ENCODE measurements at regions not wholly inside any gene's neighbourhood (a gene's known extent, or its start where the extent isn't known, plus 50 kb on each side); places are given as distances from the start of the nearest gene placed in this dataset.
A peak's percentile ranks its signal among the peaks of the same experiment; 100 is the strongest.
"Not testable (repeated sequence)": the region's sequence is repeated elsewhere in the genome, so short reads cannot be mapped to it uniquely, and the experiment has no call there.

DNA sequence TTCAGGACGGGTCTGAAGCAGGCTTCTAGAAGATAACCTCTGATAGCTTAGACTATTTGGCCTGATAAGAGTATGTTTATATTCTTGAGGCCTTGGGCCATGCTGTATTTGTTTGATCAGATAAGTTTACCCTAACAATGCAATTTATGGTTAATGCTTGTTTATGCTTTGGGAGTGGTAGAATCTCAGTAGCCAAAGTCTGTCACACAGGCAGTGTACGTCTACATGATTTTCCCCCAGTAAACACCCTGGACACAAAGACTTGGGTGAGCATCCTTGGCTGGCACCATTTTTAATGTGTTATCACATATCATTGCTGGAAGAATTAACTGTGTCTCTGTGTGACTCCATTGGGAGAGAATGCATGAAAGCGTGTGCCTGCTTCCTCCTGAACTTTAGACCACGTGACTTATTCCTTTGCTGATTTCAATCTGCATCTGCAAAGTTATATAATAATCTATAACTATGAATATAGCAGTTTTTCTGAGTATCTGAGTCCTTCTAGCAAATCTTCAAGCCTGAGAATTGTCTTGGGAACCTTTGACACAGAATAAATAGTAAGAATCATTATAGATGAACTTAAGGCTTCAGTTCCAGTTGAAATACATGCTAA is 172.4 kb downstream of the CASP12 start:
- no peak for DNase-seq (ENCODE audit: low read depth, low spot score)

GRCh38 chr11:104713401-104713800 is 184.9 kb downstream of the CASP12 start:
- H3K27ac ChIP-seq = no peak overlapping the region
- DNase-seq (ENCODE audit: low read depth, low spot score) = no peak

More for the DNA sequence above, 172.4 kb downstream of the CASP12 start:
- no peak overlapping the region for H3K27ac ChIP-seq

GRCh38 chr11:104705490-104706190 is 192.6 kb downstream of the CASP12 start:
- peak; percentile 2 for DNase-seq (ENCODE audit: low read depth, low spot score)
- peak overlapping the region; percentile 41 for H3K27ac ChIP-seq

GRCh38 chr11:104704888-104705287 is 193.4 kb downstream of the CASP12 start:
- no peak overlapping the region for H3K27ac ChIP-seq
- no peak for DNase-seq (ENCODE audit: low read depth, low spot score)

DNA sequence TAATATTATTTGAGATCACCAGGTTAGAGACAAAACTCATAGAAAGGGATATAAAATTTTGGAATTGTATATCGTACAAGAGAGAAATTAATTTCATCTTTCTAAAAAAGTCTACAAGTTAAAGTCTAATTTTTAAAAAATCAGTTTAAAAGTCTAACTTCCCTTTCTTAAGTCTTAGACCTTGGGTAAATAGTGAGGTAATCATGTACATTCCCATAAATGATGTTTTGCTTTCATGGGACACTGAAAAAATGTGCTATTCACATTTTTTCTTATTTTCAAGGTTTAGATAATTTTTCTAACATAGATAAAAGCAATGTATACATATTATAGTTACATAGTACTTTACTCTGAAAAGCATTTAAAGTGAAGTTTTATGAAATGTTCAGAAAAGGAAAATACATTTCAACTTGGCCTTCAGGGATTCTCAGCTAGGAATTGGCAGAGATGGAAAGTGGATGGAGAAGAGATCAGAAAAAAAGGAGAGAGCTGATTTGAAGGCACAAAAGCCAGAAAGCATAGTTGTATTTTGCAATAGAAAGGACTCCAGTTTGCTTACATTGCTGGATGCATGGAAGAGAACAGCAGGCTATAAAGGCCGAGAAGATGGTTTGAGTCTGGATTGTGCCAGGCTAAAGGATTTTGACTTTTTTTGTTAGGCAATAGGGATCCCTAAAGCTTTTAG is 194.0 kb downstream of the CASP12 start:
- H3K27ac ChIP-seq = no peak overlapping the region
- no peak for DNase-seq (ENCODE audit: low read depth, low spot score)

DNA sequence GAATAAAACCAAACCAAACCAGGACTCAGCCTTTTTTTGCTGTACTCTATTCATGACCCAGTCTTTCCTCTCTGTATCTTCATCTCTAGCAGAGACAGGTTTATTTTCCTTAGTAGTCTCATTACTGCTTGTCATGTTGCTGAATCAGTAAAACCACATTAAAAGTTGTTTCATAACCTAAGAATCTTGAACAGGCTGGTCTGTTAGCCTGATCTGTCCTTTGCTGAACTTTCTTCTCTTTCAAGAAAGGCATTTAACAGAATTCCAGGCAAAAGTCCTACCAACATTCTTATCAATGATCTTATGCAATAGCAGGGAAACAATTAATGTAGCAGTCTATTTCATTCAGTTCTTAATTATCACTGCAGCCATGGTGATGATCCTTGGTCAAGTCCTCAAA is 197.7 kb downstream of the CASP12 start:
- no peak overlapping the region for H3K27ac ChIP-seq
- DNase-seq (ENCODE audit: low read depth, low spot score) = peak; percentile 8

DNA sequence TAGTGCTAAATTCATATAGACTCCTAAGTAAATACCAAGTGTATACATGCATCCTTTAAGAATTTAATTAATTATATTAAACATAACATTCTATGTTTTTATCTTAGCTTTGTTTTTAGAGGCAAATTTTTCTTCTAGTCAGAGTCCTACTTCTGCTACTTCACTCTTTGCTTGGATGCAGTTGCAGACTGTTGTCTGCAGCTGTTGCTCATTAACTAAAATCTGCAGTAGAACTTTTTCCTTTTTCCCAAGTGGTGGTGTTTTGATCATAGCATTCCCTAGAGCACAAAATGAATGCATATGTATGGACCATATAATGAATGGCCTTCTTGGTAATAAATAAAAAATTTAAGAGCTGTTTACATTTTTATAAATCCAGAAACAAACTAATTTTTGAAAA is 198.3 kb downstream of the CASP12 start:
- no peak overlapping the region for H3K27ac ChIP-seq
- DNase-seq (ENCODE audit: low read depth, low spot score) = no peak

DNA sequence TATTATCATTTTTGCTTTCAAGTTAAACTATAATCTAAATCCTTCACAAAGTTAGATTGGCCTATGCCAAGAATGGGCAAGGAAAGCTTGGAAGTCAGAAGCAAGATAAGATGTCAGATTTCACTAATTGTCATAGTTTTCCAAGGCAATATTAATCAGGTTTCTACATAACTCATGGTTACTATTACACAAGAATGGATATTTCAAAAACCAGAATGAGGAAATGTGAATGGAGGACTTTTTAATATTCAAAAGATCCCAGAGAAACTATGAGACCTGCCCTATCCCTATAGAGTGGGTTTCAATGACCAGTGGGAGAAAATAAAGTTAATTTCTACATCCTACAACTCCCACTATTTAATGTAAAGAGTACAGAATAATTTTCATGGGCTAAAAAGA is 203.2 kb downstream of the CASP12 start:
- H3K27ac ChIP-seq = peak overlapping the region; percentile 6
- DNase-seq (ENCODE audit: low read depth, low spot score) = no peak

- H3K27ac ChIP-seq = peak overlapping the region; percentile 6
- peak; percentile 72 for DNase-seq (ENCODE audit: low read depth, low spot score)
These were observed 203.8 kb downstream of the CASP12 start for GRCh38 chr11:104694259-104695064.

GRCh38 chr11:104692751-104693150 is 205.5 kb downstream of the CASP12 start:
- no peak for DNase-seq (ENCODE audit: low read depth, low spot score)
- no peak overlapping the region for H3K27ac ChIP-seq

DNA sequence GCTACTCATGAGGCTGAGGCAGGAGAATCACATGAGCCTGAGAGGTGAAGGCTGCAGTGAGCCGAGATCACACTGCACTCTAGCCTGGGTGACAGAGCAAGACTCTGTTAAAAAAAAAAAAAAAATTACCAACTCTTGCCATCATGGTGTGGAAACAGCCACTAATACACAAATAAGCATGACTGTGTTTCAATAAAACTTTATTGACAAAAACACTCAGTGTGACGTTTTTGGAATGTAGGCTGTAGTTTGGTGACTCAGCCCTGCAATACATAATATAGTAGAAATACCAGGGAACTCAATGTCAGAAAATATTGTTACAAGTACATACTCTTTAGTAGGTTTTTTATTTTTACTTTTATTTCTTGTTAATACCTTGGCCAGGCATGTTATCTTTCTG is 207.1 kb downstream of the CASP12 start:
- DNase-seq (ENCODE audit: low read depth, low spot score) = no peak
- no peak overlapping the region for H3K27ac ChIP-seq

DNA sequence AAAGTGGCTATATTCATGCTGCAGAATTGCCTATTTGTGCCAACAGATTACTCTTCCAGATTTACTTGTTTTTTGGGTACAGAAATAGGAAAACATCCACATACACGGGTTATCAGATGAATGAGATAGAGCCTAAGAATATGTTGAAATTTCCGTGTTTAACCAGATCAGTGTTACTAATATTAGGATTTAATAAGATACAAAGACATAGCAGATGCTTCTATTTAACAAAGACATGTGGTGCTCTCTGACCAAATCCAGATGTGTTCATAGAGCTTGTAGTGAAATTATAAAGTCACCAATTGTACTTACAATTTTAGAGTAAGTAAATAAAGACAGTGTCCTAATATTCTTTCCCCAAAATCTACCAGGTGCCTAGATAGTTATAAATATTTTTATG is 208.0 kb downstream of the CASP12 start:
- no peak overlapping the region for H3K27ac ChIP-seq
- DNase-seq (ENCODE audit: low read depth, low spot score) = no peak

GRCh38 chr11:104688731-104689130 is 209.5 kb downstream of the CASP12 start:
- no peak for DNase-seq (ENCODE audit: low read depth, low spot score)
- H3K27ac ChIP-seq = no peak overlapping the region

DNA sequence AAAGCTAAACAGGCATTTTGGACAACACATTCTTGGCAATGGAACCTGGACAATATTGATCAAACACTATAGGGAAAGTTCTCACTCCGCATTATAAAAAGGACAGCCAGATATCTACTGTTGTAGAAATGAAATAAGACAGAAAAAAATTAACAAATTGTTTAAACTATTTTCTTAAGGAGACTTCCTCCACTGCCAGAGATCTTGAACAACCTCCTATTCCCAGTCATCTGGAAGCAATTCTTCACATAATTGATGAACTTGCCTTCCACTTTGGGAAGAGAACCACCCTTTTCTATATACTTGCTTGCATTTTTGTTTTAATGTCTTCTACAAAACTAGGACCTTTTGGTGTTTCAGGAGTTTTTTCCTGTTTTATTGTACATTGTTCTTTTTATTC is 216.1 kb downstream of the CASP12 start:
- H3K27ac ChIP-seq = no peak overlapping the region
- no peak for DNase-seq (ENCODE audit: low read depth, low spot score)

- no peak for DNase-seq (ENCODE audit: low read depth, low spot score)
These were observed 219.0 kb downstream of the CASP12 start for GRCh38 chr11:104679258-104679657.

GRCh38 chr11:104678408-104678807 is 219.9 kb downstream of the CASP12 start:
- DNase-seq (ENCODE audit: low read depth, low spot score) = no peak
- peak overlapping the region; percentile 26 for H3K27ac ChIP-seq

More at GRCh38 chr11:104679258-104679657, 219.0 kb downstream of the CASP12 start:
- H3K27ac ChIP-seq = peak overlapping the region; percentile 26

DNA sequence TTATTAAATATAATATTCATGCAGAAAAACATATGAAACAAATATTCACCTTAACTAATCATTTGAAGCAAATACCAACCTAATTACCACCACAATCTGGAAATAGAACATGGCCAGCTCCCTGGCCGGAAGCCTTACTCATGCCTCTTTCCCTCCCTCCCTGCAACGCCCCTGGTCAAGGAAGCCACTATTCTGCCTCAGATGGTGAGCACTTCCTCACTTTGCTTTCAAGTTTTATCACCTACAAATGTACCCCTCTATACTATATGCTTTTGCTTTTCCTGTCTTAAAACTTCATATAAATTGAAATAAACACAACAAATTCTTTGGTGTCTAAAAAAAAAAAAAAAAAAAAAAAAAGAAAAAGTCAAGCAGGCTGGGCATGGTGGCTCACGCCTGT is 221.2 kb downstream of the CASP12 start:
- DNase-seq (ENCODE audit: low read depth, low spot score); H3K27ac ChIP-seq: not testable (repeated sequence)

DNA sequence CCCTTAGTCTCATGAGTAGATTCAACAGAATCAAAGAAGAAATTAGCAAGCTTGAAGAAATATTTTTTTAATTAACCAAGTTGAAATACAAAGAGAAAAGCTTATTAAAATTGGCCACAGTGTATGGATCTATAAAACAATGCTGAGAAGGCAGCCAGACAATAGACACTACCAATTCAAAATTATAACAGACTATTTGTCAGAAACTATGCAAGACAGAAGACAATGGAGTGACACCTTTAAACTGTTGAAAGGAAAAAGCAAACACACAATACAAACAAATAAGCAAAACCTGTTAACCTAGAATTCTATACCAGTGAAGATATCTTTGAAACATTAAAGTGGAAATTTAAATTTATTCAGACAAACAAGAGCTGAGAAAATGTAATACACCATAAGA is 225.4 kb downstream of the CASP12 start:
- H3K27ac ChIP-seq = no peak overlapping the region
- no peak for DNase-seq (ENCODE audit: low read depth, low spot score)

DNA sequence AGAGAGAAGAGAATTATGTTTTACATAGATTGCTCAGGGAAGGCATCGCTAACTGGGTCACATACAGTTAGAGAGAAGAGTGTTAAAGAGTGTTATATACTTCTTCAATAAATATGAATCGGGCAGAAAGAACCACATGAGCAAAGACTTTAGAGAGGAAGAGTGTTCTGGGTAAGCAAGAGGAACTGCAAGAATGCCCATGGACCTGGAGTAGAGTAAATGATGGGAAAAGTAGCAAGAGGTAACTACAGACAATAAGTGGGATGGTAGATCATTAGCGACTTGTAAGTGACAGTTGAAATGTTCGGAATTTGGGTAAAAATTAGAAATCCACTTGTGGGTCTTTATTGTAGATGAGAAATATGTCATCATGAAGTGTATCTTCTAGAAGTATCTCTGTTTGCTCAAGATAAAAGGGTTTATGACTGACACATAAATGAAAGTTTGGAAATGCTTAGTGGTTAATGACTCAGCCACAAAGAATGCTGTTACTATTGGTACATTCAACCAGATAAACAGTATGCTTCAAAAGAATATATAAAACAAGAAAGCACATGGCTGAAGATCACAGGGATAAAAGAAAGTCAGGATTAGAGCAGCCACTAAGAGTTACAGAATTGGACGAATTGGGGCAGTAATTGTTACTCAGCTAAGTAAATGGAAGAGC is 229.3 kb downstream of the CASP12 start:
- peak; percentile 63 for DNase-seq (ENCODE audit: low read depth, low spot score)
- H3K27ac ChIP-seq = no peak overlapping the region

- no peak overlapping the region for H3K27ac ChIP-seq
- no peak for DNase-seq (ENCODE audit: low read depth, low spot score)
These were observed 231.6 kb downstream of the CASP12 start for GRCh38 chr11:104666624-104667023.

All from epithelial cell of prostate (primary cell).